Heart right ventricle (tissue), 16 donors: ENCODE measurements at regions not wholly inside any gene's neighbourhood (a gene's known extent, or its start where the extent isn't known, plus 50 kb on each side); places are given as distances from the start of the nearest gene placed in this dataset.
A peak's percentile ranks its signal among the peaks of the same experiment; 100 is the strongest.

Source experiments
- ATAC-seq, 8 donors: fragments of 200-7000 bp; cut with Tn5 transposase; one replicate each; pipeline ENCODE4 v1.9.1; 2020; ENCODE audit warnings: mild to moderate bottlenecking in 8 of 8, moderate library complexity in 8 of 8, moderate number of reproducible peaks in 1 of 8
- DNase-seq, 2 donors: peaks; one replicate each; pipeline ENCODE4 v3.0.0-alpha.2; 2020
- H3K27ac ChIP-seq, 10 donors: fragments of 200-600 bp; sonication (generic) in 2 of 10; one replicate each; pipeline versions ENCODE4 v1.5.0 to v1.8.0; 2020 to 2022; ENCODE audit warnings: mild to moderate bottlenecking in 3 of 10
- H3K27me3 ChIP-seq, 7 donors: fragments of 200-600 bp; one replicate each; pipeline ENCODE4 v1.8.0; 2021 to 2022; ENCODE audit warnings: mild to moderate bottlenecking in 2 of 7
- H3K36me3 ChIP-seq, 9 donors: fragments of 200-600 bp; sonication (generic) in 1 of 9; one replicate each; pipeline versions ENCODE4 v1.5.0 to v1.8.0; 2020 to 2022; ENCODE audit warnings: mild to moderate bottlenecking in 2 of 9
- H3K4me1 ChIP-seq, 9 donors: fragments of 200-600 bp; sonication (generic) in 1 of 9; one replicate each; pipeline versions ENCODE4 v1.5.0 to v1.8.0; 2020 to 2022; ENCODE audit warnings: mild to moderate bottlenecking in 4 of 9
- H3K4me3 ChIP-seq, 10 donors: fragments of 200-600 bp; sonication (generic) in 2 of 10; one replicate each; pipeline versions ENCODE4 v1.5.0 to v1.8.0; 2020 to 2022; ENCODE audit warnings: mild to moderate bottlenecking in 7 of 10, moderate library complexity in 2 of 10
- H3K9me3 ChIP-seq, 11 donors: fragments of 200-600 bp in 10 of 11; sonication (generic) in 2 of 11; one replicate each; pipeline versions ENCODE4 v1.5.0 to v1.8.0; 2013 to 2022; ENCODE audit warnings: mild to moderate bottlenecking in 2 of 11, control low read depth in 1 of 11, moderate library complexity in 1 of 11
- WGBS, 2 donors: extraction: QIAGEN DNeasy Blood & Tissue Kit; methylation state at CpG; one replicate each; pipeline ENCODE4 v1.1.7; 2013; ENCODE audit warnings: inconsistent platforms in 1 of 2; 5-methylcytosine and 5-hydroxymethylcytosine counted together
- intact Hi-C, 10 donors: fragments of 100-400 bp; cut with DNase I; formaldehyde crosslinking; loops; one replicate each; pipeline versions ENCODE4 v1.11.1 to v1.14.2; 2022
- TF ChIP-seq, protein P1 (sequence below), 9 donors: fragments of 200-600 bp; sonication (generic) in 2 of 9; IDR thresholded peaks; one replicate each; pipeline versions ENCODE4 v1.5.0 to v1.8.0; 2021 to 2022; ENCODE audit warnings: antibody characterized with exemption in 9 of 9, mild to moderate bottlenecking in 5 of 9, moderate library complexity in 1 of 9
- donor health status: Arrhythmogenic right ventricular cardiomyopathy.
- donor health status: ischemic (EF 13 %, LVEDD 7.1; RV severe dilation, severe dysfunction).
- donor health status: healthy with polysubstance abuse.
- donor health status: DM: no; HTN: yes; CAD: no.
- donor health status: DM: no; HTN: no; CAD: no.
- donor health status: ischemic (EF 25% LVEDD 6.9; RV normal size, moderate dysfunction).
- donor health status: ischemic (EF 25% LVEDD 5.7; RV mildly dilated, moderate dysfunction).
- donor health status: healthy.
- donor health status: DM: yes; HTN: yes; CAD: no.
- donor health status: Ischemic cardiomyopathy.
- donor health status: ischemic (EF 35%, LVEDD 5.7; RV mildly dilated, moderate dysfunction).
- donor health status: nonischemic (EF 11% LVEDD 7.7; RV severe dilation, severe dysfunction).
- donor health status: DM: yes; HTN: yes; CAD: no.
- donor health status: PGD.
- donor health status: ischemic (EF 29% LVEDD 5.4; RV normal size, mild dysfunction).
- donor health status: nonischemic (EF 23%, LVEDD 6.1; RV moderate dilation, normal function).

DNA sequence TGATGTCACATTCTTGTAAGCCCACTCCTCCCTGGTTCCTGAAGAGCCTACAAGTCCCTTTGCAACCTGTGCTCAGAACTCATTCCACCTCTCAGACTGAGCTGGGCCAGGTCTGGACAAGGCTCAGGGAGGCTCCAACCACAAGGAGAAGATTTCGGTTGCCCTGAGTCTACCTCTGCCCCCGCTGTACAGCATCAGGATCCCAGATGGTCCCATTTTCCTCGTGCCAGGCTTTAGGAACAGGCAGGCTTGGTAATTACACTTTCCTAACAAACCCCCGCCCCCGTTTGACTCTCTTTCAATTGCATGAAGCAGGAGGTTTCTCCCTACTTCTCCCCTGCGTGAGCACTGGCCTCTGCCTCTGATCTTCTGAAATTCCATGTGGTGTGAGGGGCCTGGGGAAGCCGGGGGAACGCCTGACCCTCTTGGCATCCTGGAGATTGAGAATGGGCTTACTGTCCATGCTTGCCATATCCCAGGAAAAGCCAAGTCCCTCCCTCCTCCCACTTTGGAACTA, 86.9 kb upstream of the CTNNA1 start:
- intact Hi-C loops = no loop called here
- Histone ChIP-seq H3K4me1 (peaks cover 0 to 51% (median 16%) of the 10 kb centered on the region in 9 donors), H3K27me3 (peaks cover 0 to 17% (median 0%) of the 10 kb centered on the region in 7 donors), H3K4me3 (no peak overlapping the region), H3K36me3 (no peaks in the 10 kb centered on the region), H3K27ac (peak overlapping the region in 5 of 10 donors; percentile 7 to 93 (median 41)), H3K9me3 (no peaks in the 10 kb centered on the region)
- 92% methylated on average over 8 of the region's 8 CpGs for WGBS, 2 donors
- TF ChIP-seq, protein P1, sequence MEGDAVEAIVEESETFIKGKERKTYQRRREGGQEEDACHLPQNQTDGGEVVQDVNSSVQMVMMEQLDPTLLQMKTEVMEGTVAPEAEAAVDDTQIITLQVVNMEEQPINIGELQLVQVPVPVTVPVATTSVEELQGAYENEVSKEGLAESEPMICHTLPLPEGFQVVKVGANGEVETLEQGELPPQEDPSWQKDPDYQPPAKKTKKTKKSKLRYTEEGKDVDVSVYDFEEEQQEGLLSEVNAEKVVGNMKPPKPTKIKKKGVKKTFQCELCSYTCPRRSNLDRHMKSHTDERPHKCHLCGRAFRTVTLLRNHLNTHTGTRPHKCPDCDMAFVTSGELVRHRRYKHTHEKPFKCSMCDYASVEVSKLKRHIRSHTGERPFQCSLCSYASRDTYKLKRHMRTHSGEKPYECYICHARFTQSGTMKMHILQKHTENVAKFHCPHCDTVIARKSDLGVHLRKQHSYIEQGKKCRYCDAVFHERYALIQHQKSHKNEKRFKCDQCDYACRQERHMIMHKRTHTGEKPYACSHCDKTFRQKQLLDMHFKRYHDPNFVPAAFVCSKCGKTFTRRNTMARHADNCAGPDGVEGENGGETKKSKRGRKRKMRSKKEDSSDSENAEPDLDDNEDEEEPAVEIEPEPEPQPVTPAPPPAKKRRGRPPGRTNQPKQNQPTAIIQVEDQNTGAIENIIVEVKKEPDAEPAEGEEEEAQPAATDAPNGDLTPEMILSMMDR (IDR thresholded peaks at IDR 0.05) = no peak
- ATAC-seq (no peak), DNase-seq (no peak)

DNA sequence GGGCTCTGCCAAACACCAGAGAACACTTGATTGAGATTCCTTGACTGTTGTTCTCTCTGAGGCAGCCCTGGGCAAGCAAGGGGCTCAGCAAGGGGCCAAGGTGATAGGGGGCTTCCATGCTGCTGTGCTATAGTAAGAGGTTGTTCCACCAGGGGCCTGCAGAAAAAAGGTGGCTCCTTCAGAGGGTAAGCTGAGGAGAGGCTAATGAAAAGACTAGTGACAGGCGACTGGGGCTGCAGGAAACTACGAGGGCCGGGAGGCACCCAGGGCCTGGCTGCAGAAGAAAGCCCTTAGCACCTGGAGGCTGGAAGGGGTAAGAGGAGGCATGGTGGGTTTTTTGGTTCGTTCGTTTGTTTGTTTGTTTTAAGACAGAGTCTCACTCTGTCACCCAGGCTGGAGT, 88.0 kb upstream of the CTNNA1 start:
- Histone ChIP-seq H3K27ac (no peak overlapping the region), H3K4me1 (peaks cover 0 to 51% (median 16%) of the 10 kb centered on the region in 9 donors), H3K36me3 (no peaks in the 10 kb centered on the region), H3K9me3 (no peaks in the 10 kb centered on the region), H3K4me3 (no peak overlapping the region), H3K27me3 (peaks cover 0 to 27% (median 0%) of the 10 kb centered on the region in 7 donors)
- DNase-seq = no peak
- TF ChIP-seq, protein P1 (IDR thresholded peaks at IDR 0.05) = no peak
- no peak for ATAC-seq
- intact Hi-C loops = no loop called here
- 85 to 93% methylated on average over 5 of the region's 5 CpGs for WGBS, 2 donors

DNA sequence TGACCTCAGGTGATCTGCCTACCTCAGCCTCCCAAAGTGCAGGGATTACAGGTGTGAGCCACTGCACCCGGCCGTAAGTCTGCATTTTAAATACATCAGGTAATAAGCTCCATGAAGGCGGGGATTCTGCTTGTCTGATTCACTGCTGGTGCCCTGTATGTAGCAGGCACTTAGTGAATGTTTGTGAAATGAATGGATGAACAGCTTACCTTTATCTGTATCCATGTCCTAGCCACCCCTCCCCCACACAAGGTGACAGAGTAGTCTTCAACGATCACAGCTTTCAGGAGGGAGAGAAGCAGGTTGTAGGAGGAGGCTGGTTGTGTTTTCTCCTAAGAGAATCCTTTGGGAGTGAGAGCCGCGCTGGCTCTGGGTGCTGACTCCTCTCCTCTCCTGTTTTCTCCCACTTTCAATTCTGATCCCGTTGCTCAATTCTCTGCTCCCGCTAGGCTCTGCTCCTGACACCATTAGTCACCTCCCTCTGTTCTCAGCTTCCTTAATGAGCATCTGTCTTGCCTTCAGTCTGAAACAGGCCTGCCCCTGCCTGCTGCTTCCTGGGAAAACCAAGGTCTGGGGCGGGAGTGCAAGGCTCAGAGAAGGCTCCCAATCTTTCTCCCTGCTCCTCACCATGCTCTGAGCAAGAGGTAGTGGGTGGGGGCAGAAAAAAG, 88.8 kb upstream of the CTNNA1 start:
- H3K4me3 ChIP-seq = no peak overlapping the region
- H3K27ac ChIP-seq = no peak overlapping the region
- no peak for ATAC-seq

DNA sequence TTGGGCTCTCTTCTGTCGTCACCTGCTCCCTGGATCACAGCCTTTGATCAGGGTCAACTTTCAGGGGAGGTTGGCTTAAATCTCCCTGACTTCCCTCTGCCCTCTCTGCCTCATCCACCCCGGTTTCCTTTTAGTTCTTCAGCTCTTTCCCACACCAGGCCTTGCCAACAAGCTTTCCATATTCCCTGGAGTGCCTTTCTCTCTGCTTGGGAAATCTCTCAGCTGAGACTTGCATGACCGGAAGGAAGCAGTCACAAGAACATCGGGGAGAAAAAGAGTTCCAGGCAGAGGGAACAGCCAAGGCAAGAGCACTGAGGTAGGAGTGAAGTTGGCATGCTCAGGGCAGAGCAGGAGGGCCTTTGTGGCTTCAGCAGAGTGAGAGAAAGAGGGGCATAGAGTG, 88.4 kb upstream of the HSPA9 start:
- peaks cover 0 to 44% (median 14%) of the 10 kb centered on the region in 9 donors for H3K4me1 ChIP-seq

More for the DNA sequence above, 88.8 kb upstream of the CTNNA1 start:
- TF ChIP-seq, protein P1 (IDR thresholded peaks at IDR 0.05) = no peak
- peaks cover 0 to 28% (median 0%) of the 10 kb centered on the region in 7 donors for H3K27me3 ChIP-seq
- WGBS, 2 donors = 76 to 80% methylated on average over 9 of the region's 9 CpGs
- no peaks in the 10 kb centered on the region for H3K9me3 ChIP-seq
- DNase-seq = no peak
- H3K36me3 ChIP-seq = no peaks in the 10 kb centered on the region
- intact Hi-C loops = no loop called here
- H3K4me1 ChIP-seq = peaks cover 0 to 49% (median 14%) of the 10 kb centered on the region in 9 donors

More for the DNA sequence above, 88.4 kb upstream of the HSPA9 start:
- Histone ChIP-seq H3K9me3 (no peaks in the 10 kb centered on the region), H3K4me3 (no peak overlapping the region), H3K27me3 (peaks cover 0 to 32% (median 0%) of the 10 kb centered on the region in 7 donors), H3K27ac (peak overlapping the region in 2 of 10 donors; percentile 11 to 20), H3K36me3 (no peaks in the 10 kb centered on the region)
- DNase-seq (no peak), ATAC-seq (no peak)
- 60 to 75% methylated on average over 4 of the region's 4 CpGs for WGBS, 2 donors
- TF ChIP-seq, protein P1 (IDR thresholded peaks at IDR 0.05) = no peak
- intact Hi-C loops = no loop called here
